Stomach (tissue), 8 donors: ENCODE measurements at regions not wholly inside any gene's neighbourhood (a gene's known extent, or its start where the extent isn't known, plus 50 kb on each side); places are given as distances from the start of the nearest gene placed in this dataset.
A peak's percentile ranks its signal among the peaks of the same experiment; 100 is the strongest.

Experiments
- DNase-seq, 2 donors: peaks; one replicate each; pipeline versions ENCODE4 v3.0.0 to v3.0.0-alpha.2; 2013 to 2019
- H3K27ac ChIP-seq, 5 donors: fragments of 200-600 bp in 4 of 5; sonication (generic) in 4 of 5; one replicate each; pipeline ENCODE4 v1.5.1; 2013 to 2019; ENCODE audit warnings: mild to moderate bottlenecking in 1 of 5, moderate library complexity in 1 of 5
- H3K27me3 ChIP-seq, 3 donors: fragments of 200-600 bp; sonication (generic); one replicate each; pipeline ENCODE4 v1.5.1; 2017 to 2019; ENCODE audit warnings: mixed run types in 1 of 3
- H3K36me3 ChIP-seq, 4 donors: fragments of 200-600 bp; sonication (generic); 1 replicate in 3 of 4; 2 replicates in 1 of 4; pipeline ENCODE4 v1.5.1; 2016 to 2019
- H3K4me1 ChIP-seq, 4 donors: fragments of 200-600 bp; sonication (generic); one replicate each; pipeline ENCODE4 v1.5.1; 2016 to 2019
- H3K4me3 ChIP-seq, 4 donors: fragments of 200-600 bp; sonication (generic) in 3 of 4; one replicate each; pipeline ENCODE4 v1.5.1; 2016 to 2019; ENCODE audit warnings: mild to moderate bottlenecking in 1 of 4
- H3K9me3 ChIP-seq, 4 donors: fragments of 200-600 bp; sonication (generic); one replicate each; pipeline ENCODE4 v1.5.1; 2016 to 2019
- CTCF ChIP-seq, 7 experiments: fragments of 450-650 bp in 4 of 7; fragments of 200-600 bp in 3 of 7; sonication (generic) in 3 of 7; IDR thresholded peaks; one replicate each; pipeline ENCODE4 v1.5.1; 2016 to 2019; ENCODE audit warnings: antibody characterized with exemption in 7 of 7, control low read depth in 2 of 7, mild to moderate bottlenecking in 1 of 7
- EP300 ChIP-seq: sonication (generic); formaldehyde crosslinking; IDR thresholded peaks from one replicate; pipeline ENCODE4 v1.6.1; 2017; ENCODE audit warnings: antibody characterized with exemption
- POLR2A ChIP-seq, 4 donors: fragments of 450-650 bp; IDR thresholded peaks; one replicate each; pipeline ENCODE4 v1.6.1; 2016; ENCODE audit warnings: antibody characterized with exemption in 4 of 4, control low read depth in 2 of 4, mild to moderate bottlenecking in 1 of 4, moderate library complexity in 1 of 4
- POLR2AphosphoS5 ChIP-seq, 3 donors: sonication (generic); formaldehyde crosslinking; IDR thresholded peaks; one replicate each; pipeline ENCODE4 v1.6.1; 2016; ENCODE audit warnings: antibody characterized with exemption in 3 of 3
- WGBS, 5 donors: extraction: QIAGEN DNeasy Blood & Tissue Kit in 3 of 5; methylation state at CpG; one replicate each; pipeline versions ENCODE4 v1.1.5 to v1.1.7; 2013 to 2018; 5-methylcytosine and 5-hydroxymethylcytosine counted together
- intact Hi-C: fragments of 100-400 bp; cut with DNase I; formaldehyde crosslinking; loops from one replicate; pipeline ENCODE4 v1.15.1; 2023; ENCODE audit warnings: low total_unique reads
- donor health status: healthy with polysubstance abuse.
- donor health status: Bipolar disorder and iron deficiency.
- donor health status: healthy.

- 14 to 29% (median 20%) methylated on average over 3 of the region's 3 CpGs for WGBS, 5 donors
- TF ChIP-seq CTCF (IDR thresholded peaks at IDR 0.05): no peak
- TF ChIP-seq EP300: no peak
- TF ChIP-seq POLR2A (IDR thresholded peaks at IDR 0.05): no peak
- no peak for TF ChIP-seq POLR2AphosphoS5 (IDR thresholded peaks at IDR 0.05)
- Histone ChIP-seq H3K4me3 (no peak overlapping the region), H3K27ac (no peak overlapping the region), H3K27me3 (no peaks in the 10 kb centered on the region), H3K9me3 (no peaks in the 10 kb centered on the region), H3K36me3 (no peaks in the 10 kb centered on the region), H3K4me1 (no peaks in the 10 kb centered on the region)
- intact Hi-C loops: no loop called here
- DNase-seq: peak in 1 of 2 donors; percentile 39
Observed at GRCh38 chr18:65567372-65567771, 183.4 kb upstream of the CDH7 start.

GRCh38 chr18:65548316-65548715, 202.5 kb upstream of the CDH7 start:
- 63 to 78% (median 70%) methylated on average over 3 of the region's 3 CpGs for WGBS, 5 donors
- Histone ChIP-seq H3K27me3 (no peaks in the 10 kb centered on the region), H3K9me3 (peaks cover 0 to 12% (median 5%) of the 10 kb centered on the region in 4 donors), H3K36me3 (no peaks in the 10 kb centered on the region), H3K4me3 (no peak overlapping the region), H3K27ac (no peak overlapping the region), H3K4me1 (no peaks in the 10 kb centered on the region)
- no peak for TF ChIP-seq POLR2AphosphoS5 (IDR thresholded peaks at IDR 0.05)
- no peak for TF ChIP-seq EP300
- TF ChIP-seq CTCF (IDR thresholded peaks at IDR 0.05): no peak
- TF ChIP-seq POLR2A (IDR thresholded peaks at IDR 0.05): no peak
- intact Hi-C loops: no loop called here
- no peak for DNase-seq

- TF ChIP-seq POLR2AphosphoS5 (IDR thresholded peaks at IDR 0.05) (no peak), EP300 (no peak), CTCF (IDR thresholded peaks at IDR 0.05) (no peak), POLR2A (IDR thresholded peaks at IDR 0.05) (no peak)
- Histone ChIP-seq H3K4me1 (no peaks in the 10 kb centered on the region), H3K27me3 (no peaks in the 10 kb centered on the region), H3K4me3 (no peak overlapping the region), H3K9me3 (peaks cover 0 to 12% (median 4%) of the 10 kb centered on the region in 4 donors), H3K36me3 (no peaks in the 10 kb centered on the region), H3K27ac (no peak overlapping the region)
- DNase-seq: no peak
- intact Hi-C loops: no loop called here
Observed at GRCh38 chr18:65547046-65547445, 203.8 kb upstream of the CDH7 start.

- Histone ChIP-seq H3K36me3 (no peaks in the 10 kb centered on the region), H3K9me3 (peaks cover 0 to 12% (median 2%) of the 10 kb centered on the region in 4 donors), H3K4me1 (no peaks in the 10 kb centered on the region), H3K27me3 (no peaks in the 10 kb centered on the region), H3K27ac (no peak overlapping the region), H3K4me3 (no peak overlapping the region)
- no peak for DNase-seq
- TF ChIP-seq EP300 (no peak), POLR2A (IDR thresholded peaks at IDR 0.05) (no peak), CTCF (IDR thresholded peaks at IDR 0.05) (no peak), POLR2AphosphoS5 (IDR thresholded peaks at IDR 0.05) (no peak)
- intact Hi-C loops: no loop called here
- WGBS, 5 donors: 78 to 88% (median 86%) methylated on average over 6 of the region's 6 CpGs
Observed at GRCh38 chr18:65544701-65545100, 206.1 kb upstream of the CDH7 start.
